ENCODE measurements at regions not wholly inside any gene's neighbourhood (a gene's known extent, or its start where the extent isn't known, plus 50 kb on each side); places are given as distances from the start of the nearest gene placed in this dataset.

GRCh38 chr6:67885081-67886033 is 749.7 kb upstream of the ADGRB3 start (continued):
- peak; percentile 86 to 90 for TF ChIP-seq AFF1 (IDR thresholded peaks at IDR 0.05; ENCODE audit: low read depth in 1 of 2, partially characterized antibody in 2 of 2)
- no peak for TF ChIP-seq ZNF584 (CRISPR knock-in tag; IDR thresholded peaks at IDR 0.05; ENCODE audit: low read depth)
- 0 out of 2 replicates have a peak, but pooled peaks have one; percentile 0 for TF ChIP-seq PHF8 (IDR thresholded peaks at IDR 0.05; ENCODE audit: borderline replicate concordance, low read length)
- no peak for TF ChIP-seq ZMIZ1 (IDR thresholded peaks at IDR 0.05; ENCODE audit: low read depth in 2 of 2, low read length in 2 of 2)
- no peak for TF ChIP-seq ZBTB5 (IDR thresholded peaks at IDR 0.05)
- no peak for TF ChIP-seq ARNT (IDR thresholded peaks at IDR 0.05)
- no peak for TF ChIP-seq DPF2 (IDR thresholded peaks at IDR 0.05)
- peak in 1 of 2 experiments; percentile 22; a peak in 1 of 4 replicates for TF ChIP-seq MAZ (CRISPR knock-in tag; conservative IDR thresholded peaks at IDR 0.05 in 1 of 2, IDR thresholded peaks at IDR 0.05 in 1 of 2)
- TF ChIP-seq ZNF717 (CRISPR knock-in tag; IDR thresholded peaks at IDR 0.05), result no peak
- TF ChIP-seq HEY1 (CRISPR knock-in tag; IDR thresholded peaks at IDR 0.05; ENCODE audit: borderline replicate concordance), result no peak
- TF ChIP-seq ZNF695 (CRISPR knock-in tag; IDR thresholded peaks at IDR 0.05), result no peak
- no peak for TF ChIP-seq ZNF592 (IDR thresholded peaks at IDR 0.05)

Measured in K562 (cell line).